GM21423 (cell line): ENCODE measurements at regions not wholly inside any gene's neighbourhood (a gene's known extent, or its start where the extent isn't known, plus 50 kb on each side); places are given as distances from the start of the nearest gene placed in this dataset.

Experiments used
- ATAC-seq: cut with Tn5 transposase; IDR thresholded peaks from one replicate; pipeline ENCODE4 v1.9.1; 2021; ENCODE audit warnings: mild to moderate bottlenecking, moderate library complexity; ENCODE audit not compliant: unreplicated experiment

GRCh38 chr5:73312146-73312871 is 136.3 kb downstream of the FOXD1 start:
- ATAC-seq, result no peak

- no peak for ATAC-seq
Observed at GRCh38 chr5:73311291-73312110, 137.1 kb downstream of the FOXD1 start.

DNA sequence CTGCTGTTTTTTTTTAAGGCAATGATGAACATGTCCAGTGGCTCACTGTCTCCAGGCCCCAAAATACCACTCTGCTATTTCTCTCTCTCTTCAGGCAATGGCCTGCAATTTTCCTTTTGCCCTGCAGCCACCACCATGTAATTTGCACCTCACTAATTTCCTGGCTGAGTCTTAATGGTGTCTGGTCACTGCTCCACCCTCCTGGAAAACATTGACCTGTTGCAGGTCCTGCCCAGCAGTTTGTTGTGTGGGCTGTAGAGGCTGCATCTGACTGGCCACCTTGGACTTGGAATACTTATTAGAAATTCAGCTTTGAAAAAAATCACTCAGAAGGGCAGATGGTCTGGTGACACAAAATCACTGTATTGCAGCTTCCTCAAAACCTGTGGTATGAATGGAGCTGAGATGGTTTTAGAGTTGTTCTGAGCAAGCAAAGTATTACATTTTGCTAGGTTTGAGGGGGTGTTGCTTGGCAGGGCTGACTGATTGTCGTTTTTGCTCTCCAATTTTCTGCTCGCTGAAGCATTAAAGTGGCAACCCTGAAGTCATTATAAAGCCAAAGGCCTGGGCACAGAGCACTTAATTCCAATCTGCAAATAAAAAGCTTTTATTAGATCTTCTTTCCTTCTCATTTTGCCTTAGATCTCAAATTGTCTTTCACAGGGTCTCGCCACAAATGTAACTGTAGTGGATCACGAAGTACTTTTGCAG is 134.8 kb downstream of the TMEM174 start:
- no peak for ATAC-seq

- no peak for ATAC-seq
Observed at GRCh38 chr5:73306741-73307275, 133.8 kb downstream of the TMEM174 start.

DNA sequence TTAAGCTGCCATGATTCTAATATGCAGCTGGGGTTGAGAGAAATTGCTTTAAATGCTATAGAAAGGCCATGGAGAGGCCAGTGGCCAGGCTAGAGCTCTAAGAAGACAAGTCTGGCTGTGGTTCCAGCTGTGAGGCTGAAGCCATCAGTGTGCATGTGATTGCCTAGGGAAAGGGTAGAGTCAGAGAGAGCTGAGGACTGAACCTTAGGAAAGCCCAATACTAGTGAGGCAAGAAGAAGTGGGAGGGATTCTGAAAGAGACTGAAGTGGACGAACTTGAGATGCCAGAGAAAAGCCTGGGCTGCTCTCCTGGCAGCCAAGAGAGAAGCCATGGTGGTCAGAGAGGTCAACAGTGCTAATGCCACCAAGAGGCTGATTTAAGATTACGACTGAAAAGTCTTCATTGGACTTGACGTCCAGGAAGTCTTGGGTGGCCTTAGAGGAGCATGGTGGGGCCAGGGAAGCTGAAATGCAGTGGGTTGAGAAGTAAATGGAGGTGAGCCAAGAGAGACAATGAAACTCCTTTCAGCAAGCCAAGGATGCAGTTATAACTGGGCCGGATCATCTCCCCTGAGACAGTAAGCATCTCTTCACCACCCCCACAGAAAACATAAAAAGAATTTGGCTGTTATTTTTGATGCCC is 133.2 kb downstream of the TMEM174 start:
- no peak for ATAC-seq

DNA sequence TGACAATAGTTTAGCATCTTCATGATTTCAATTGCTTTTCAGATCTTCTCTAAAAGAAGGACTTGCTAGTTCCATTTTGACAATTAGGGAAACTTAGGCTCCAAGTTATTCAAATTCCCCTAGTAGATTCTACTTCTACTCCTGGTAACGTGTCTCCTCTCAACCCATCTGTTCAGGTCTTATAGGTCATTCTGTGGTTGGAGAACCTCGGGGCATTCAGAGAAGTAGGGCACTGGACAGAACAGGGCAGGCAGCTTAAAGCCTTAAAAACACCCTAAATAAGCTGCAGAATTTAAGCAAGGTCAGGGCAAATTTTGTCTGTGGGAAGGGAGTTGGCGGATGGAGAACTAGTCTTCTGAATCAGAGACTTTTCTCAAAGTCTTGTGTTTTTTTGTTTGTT is 132.4 kb downstream of the TMEM174 start:
- ATAC-seq, result no peak

- ATAC-seq, result no peak
Observed at GRCh38 chr5:73304381-73304780, 131.4 kb downstream of the TMEM174 start.

DNA sequence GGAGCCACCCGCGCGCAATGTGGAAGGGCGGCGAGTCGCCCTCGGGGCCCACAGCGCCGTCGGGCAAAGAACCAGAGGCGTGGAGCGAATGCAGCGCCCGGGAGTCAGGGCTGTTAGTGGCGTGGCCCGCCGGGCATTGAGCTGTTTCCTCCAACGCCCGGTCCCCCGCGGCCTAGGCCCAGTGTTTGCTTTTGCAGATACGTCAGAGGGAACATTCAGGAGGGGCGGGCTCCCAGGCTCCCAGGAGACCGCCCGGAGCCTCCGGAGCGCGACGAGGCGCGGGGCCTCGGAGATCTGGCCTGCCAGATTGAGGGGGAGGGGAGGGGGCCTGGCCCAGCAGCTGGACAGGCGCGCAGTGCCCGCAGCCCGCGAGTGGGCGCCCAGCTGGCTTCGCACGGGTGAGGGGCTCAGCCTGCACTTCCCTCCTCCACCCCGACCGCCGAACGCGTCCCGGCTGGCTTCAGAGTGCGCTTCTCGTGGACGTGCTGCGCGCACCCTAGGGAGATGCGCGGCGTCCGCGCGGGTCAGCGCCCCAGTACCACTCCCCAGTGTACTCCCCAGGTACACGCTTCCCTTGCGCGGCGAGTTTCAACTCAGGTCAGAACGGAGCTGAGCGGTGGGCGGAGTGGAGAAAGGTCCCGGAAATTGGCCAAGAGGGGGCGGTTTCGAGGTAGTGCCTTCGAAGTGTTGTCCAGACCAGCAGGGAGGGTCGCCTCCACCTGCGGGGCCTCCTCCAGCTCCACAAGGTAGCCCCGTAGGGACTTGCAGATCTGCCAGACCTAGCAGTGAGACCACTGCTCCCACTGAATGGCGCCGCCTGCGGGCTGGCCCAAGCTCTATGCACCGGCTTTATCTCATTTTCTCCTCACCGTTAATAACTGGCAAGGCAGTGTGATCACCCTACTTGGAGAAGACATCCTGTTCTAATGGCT is 130.4 kb downstream of the TMEM174 start:
- no peak for ATAC-seq

- no peak for ATAC-seq
Observed at GRCh38 chr5:73302797-73303147, 129.8 kb downstream of the TMEM174 start.

DNA sequence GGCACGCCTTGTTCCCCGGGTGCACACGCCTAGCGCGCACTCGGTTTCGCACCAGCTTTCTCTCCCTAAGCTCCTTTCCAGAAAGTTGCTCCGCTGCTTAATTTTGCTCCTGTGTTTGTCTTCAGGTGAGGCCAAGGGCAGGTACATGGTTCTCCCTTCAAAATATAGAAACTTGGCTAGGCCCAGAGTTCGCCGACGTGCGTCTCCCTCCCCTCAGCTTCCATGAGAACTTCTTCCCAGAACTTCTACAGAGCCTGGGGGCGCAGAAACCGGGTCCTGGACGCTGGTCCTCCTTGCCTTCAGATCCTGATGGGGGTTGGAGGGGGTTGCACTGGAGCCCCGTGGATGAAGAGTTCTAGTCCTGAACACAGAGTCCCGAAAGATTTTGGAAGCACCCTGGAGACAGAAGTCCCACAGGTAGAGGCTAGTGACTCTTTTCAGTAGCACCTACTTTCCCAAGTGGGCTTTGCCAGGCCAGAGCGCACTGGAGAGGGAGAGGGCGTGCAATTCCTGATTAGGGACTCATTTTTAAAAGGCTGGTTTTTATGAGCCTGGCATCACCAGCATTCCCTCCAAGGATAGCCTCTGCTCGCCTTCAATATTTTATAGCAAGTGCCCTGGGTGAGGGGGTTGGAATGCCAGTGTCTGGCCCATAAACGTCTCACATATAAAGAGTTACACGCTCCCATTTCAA is 128.4 kb downstream of the TMEM174 start:
- ATAC-seq, result no peak

DNA sequence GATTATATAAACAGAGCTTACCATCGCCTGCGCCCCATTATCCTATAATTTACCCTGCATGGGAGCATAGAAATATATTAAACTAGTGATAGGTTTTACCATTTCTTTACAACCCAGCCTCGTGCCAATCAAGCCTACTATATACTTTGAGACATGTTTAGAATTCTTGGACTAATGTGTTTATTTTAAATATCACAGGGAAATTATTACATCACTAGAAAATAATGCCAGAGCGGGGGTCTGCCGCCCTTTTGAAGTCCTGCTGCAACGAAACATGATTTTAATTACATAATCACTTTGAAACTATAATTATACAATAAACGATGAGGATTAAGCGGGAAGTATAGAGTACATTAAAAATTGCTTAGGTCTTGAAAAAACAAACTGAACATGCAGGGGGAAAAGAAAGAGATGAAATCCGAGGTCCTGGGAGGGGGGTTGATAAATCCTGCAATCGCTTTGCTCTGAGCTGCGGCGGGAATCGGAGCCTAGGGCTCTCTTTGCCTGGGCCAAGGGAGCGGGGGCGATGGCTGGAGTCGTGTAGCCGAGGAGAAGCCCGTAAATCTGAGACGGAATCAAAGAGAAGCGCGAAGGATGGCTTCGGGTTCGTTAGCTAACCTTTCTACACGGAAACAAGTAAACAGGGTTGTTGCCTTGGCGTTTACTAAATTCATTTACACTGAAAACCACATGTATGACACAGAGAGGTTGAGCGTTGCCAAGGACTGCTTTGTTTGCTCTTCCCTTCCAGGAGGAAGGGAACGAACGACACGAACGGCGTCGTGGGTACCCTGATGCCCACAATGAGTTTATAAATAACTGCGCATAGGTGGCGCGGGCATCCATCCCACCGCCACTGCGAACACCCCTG is 127.6 kb downstream of the TMEM174 start:
- no peak for ATAC-seq

DNA sequence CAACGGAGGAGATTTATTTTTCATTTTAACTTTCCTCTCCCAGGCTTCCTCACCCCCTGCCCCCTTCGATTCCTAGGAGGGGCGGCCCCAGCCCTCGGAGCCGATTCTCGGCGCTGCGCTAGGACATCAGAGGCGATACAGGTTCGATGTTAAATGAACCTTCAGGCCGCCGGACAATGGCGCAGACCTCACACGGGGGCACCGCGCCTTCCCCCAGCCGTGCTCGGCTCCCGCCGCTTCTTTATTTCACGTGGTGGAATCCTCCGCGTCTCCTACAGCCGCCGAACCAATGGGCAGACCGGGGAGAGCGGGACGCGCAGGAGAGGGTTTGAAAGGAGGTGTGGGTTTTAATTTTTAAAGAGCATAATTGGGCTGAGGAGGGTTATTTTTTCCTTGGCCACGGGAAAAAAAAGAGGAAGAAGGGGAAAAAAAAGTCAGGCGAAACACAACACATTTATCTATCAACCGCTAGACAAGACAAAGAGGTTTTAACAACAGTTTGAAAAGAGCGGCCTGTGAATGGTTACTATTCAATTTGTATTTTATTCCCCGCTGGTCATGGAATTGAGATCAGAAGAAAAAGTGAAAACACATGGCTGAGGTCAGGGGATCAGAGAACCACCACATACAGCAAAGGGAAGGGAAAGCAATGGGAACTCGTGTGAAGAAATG is 126.8 kb downstream of the TMEM174 start:
- no peak for ATAC-seq

DNA sequence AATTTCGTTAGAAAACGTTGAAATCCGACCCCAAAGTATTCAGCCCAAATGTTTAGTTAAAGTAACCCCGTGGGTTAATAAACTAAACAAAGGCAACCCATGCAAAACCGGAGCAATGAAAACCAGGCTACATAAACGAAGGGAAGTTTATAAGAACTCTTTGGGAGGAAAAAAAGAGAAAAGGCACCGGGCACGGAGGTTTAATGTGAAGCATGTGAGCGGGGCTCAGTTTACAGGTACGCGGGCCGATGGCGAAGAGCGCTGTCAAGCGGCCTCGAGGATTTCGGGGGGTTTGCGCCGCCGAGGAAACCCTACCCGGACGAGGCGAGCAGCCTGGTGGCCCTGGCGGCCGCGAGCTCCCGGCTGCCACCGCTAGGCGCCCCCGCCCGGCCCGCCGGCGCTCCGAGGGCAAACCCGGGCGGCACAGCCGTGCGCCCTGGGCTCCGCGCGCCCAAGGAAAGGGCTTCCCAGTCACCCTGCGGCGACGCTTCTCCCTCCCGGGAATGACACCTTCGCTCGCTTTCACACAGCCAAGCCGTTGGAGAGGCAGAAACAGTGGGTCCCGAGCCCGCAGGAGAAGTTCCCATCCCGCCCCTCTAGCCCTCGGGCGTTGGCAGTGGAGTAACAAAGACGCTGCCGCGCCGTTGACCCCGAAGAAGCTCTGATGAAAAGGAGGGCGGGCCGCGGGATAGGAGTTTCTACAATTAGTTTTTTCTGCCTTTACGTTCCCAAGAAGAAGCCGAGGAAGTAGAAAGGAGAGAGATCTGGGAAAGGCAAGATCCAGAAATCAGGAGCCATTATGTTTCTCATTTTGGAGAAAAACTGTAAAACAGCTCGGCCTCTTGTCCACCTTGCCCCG is 126.0 kb downstream of the TMEM174 start:
- ATAC-seq, result no peak

DNA sequence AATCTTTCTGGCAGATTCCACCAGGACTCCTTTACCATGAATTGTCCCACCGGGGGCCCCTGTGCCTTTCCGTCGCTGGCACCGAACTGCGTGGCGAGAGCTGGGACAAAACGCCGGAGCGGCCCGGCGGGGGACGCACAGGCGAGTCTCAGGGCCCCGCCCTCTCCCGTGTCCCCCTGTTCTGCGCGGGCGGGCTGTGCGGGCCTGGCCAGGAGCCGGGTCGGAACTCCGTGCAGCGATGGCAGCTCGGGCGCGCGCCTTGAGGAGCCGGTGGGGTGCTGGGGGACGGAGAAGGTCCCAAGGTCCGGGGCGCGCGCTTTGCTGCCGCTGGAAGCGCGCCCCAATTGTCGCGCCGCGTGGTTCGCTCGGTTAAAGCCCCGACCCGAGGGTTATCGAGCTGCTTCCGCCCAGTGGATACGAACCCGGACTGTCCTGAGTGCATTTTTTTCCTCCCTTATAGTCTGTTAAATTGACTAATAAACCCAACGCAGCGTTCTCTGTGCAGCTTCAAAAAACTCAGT is 125.3 kb downstream of the TMEM174 start:
- no peak for ATAC-seq

DNA sequence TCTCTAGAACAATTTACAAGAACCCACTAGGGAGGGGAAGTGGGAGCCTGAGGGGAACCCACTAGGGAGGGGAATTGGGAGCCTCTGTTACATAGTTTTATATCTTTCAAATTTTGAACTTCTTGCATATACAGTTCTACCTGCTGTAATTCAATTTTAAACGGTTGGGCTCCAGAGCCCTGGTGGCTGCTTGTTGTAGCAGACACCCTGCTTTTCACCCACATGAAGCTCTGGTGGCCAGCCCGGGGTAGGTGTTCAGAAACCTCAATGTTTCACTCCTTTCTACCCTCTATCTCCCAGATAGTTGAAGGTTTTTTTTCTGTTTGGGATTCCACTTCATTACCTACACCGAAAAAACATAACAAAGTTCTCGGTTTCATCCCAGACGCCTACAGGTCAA is 124.4 kb downstream of the TMEM174 start:
- ATAC-seq, result no peak

DNA sequence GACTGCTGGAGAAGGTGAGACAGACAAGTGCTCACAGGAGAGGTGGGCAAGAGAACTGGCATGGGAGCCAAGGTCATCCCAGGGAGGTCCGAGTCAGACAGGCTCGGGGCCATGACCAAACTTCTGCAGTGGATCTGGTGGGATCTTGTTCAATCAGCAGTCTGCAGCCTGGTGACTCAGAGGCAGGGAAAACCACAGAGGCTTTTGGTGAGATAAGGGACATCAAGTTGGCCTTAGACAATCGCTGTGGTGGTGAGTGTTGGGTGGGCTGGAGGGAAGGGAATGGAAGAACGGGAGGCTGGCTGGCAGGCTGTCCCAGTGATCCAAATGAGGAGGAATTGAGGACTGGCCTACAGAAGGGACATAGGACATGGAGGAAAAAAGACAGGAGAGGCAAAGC is 123.8 kb downstream of the TMEM174 start:
- no peak for ATAC-seq

- ATAC-seq, result no peak
Observed at GRCh38 chr5:73295921-73296320, 122.9 kb downstream of the TMEM174 start.
